Pons (tissue), 1 donor: ENCODE measurements at regions not wholly inside any gene's neighbourhood (a gene's known extent, or its start where the extent isn't known, plus 50 kb on each side); places are given as distances from the start of the nearest gene placed in this dataset.
"Not testable (repeated sequence)": the region's sequence is repeated elsewhere in the genome, so short reads cannot be mapped to it uniquely, and the experiment has no call there.

Source experiments
- DNase-seq: peaks from one replicate; pipeline ENCODE4 v3.0.0-alpha.2; 2016; ENCODE audit warnings: low spot score

GRCh38 chr5:101205065-101205464 lies 302.0 kb upstream of the ST8SIA4 start:
- not testable (repeated sequence) for DNase-seq

- not testable (repeated sequence) for DNase-seq
Observed at GRCh38 chr5:101180365-101180764, 277.3 kb upstream of the ST8SIA4 start.

- DNase-seq = no peak
Observed at GRCh38 chr5:101176605-101177004, 273.5 kb upstream of the ST8SIA4 start.

- no peak for DNase-seq
Observed at GRCh38 chr5:101174981-101175380, 271.9 kb upstream of the ST8SIA4 start.

- DNase-seq = no peak
Observed at GRCh38 chr5:101163088-101163487, 260.0 kb upstream of the ST8SIA4 start.

GRCh38 chr5:101160002-101160401 lies 256.9 kb upstream of the ST8SIA4 start:
- peak; percentile 91 for DNase-seq

GRCh38 chr5:101159006-101159405 lies 255.9 kb upstream of the ST8SIA4 start:
- no peak for DNase-seq

GRCh38 chr5:101153526-101153925 lies 250.4 kb upstream of the ST8SIA4 start:
- no peak for DNase-seq

- no peak for DNase-seq
Observed at GRCh38 chr5:101143526-101143925, 240.4 kb upstream of the ST8SIA4 start.

GRCh38 chr5:101142102-101142501 lies 239.0 kb upstream of the ST8SIA4 start:
- no peak for DNase-seq

GRCh38 chr5:101136454-101136853 lies 233.4 kb upstream of the ST8SIA4 start:
- DNase-seq = no peak

GRCh38 chr5:101123363-101123762 lies 220.3 kb upstream of the ST8SIA4 start:
- no peak for DNase-seq

- DNase-seq = no peak
Observed at GRCh38 chr5:101112645-101113044, 209.6 kb upstream of the ST8SIA4 start.

- DNase-seq = no peak
Observed at GRCh38 chr5:101103874-101104273, 200.8 kb upstream of the ST8SIA4 start.

- DNase-seq = peak; percentile 19
Observed at GRCh38 chr5:101102506-101102905, 199.4 kb upstream of the ST8SIA4 start.

- DNase-seq = no peak
Observed at GRCh38 chr5:101091902-101092301, 188.8 kb upstream of the ST8SIA4 start.

GRCh38 chr5:101084353-101084752 lies 181.3 kb upstream of the ST8SIA4 start:
- DNase-seq = no peak

GRCh38 chr5:101080462-101081240 lies 177.6 kb upstream of the ST8SIA4 start:
- DNase-seq = no peak

GRCh38 chr5:101068298-101068697 lies 165.2 kb upstream of the ST8SIA4 start:
- DNase-seq = no peak

GRCh38 chr5:101067429-101067828 lies 164.3 kb upstream of the ST8SIA4 start:
- DNase-seq = no peak

GRCh38 chr5:101062902-101063301 lies 159.8 kb upstream of the ST8SIA4 start:
- DNase-seq = no peak

GRCh38 chr5:101047181-101047580 lies 144.1 kb upstream of the ST8SIA4 start:
- no peak for DNase-seq

- DNase-seq = peak; percentile 14
Observed at GRCh38 chr5:101045689-101046088, 142.6 kb upstream of the ST8SIA4 start.

- DNase-seq = not testable (repeated sequence)
Observed at GRCh38 chr5:101040002-101040401, 136.9 kb upstream of the ST8SIA4 start.
